ENCODE measurements at regions not wholly inside any gene's neighbourhood (a gene's known extent, or its start where the extent isn't known, plus 50 kb on each side); places are given as distances from the start of the nearest gene placed in this dataset.

DNA sequence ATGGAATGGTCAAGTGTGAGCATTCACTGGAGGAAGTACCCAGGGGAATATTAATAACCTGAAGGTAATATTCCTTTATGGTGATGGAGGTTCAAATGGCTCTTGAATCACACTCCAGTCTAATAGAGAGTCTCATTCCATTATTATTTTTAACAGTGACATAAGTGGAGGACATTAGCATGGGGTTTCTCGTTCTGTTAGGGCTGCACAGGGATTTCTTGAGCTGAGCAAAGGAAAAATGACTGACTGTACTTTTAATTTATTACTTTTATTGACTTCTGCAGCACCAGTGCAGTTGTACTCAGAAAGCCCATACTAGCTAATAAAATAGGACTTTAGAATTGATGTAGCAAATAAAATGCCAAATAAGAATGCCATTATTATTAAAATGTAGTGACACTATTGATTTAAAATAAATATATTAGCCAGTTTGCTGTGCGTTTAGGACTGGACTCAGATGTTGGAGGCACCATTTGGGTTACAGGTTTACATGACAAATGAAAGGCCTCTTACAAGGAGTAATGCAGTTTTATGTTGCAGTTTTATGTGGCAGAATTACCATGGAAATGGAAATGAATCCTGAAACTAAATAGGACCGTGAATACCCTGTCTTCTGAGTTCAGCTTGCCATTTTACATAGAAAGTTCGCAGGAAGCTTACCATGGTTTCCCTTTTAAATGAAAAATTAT, 705.1 kb upstream of the GRM7 start:
- intact Hi-C loops (cut with micrococcal nuclease; ENCODE audit: unreplicated experiment), result no loop called here
- Histone ChIP-seq H2AFZ (no peak overlapping the region), H3K27ac (no peak overlapping the region), H3K27me3 (ENCODE audit: insufficient read depth, low read depth) (no peaks in the 10 kb centered on the region), H3F3A (ENCODE audit: insufficient read depth, low read depth) (no peaks in the 10 kb centered on the region), H3K79me2 (ENCODE audit: low read depth) (no peaks in the 10 kb centered on the region), H3K4me3 (no peak overlapping the region), H3K9me3 (ENCODE audit: insufficient read depth, low read depth) (0 out of 2 replicates have a peak, but pooled peaks cover 4% of the 10 kb centered on the region), H3K4me1 (replicated peaks; ENCODE audit: insufficient read depth) (no peaks in the 10 kb centered on the region), H3K9me2 (ENCODE audit: insufficient read depth) (no peaks in the 10 kb centered on the region), H3K36me3 (ENCODE audit: low read depth) (no peaks in the 10 kb centered on the region), H3K4me2 (no peak overlapping the region), H4K20me1 (ENCODE audit: insufficient read depth) (no peaks in the 10 kb centered on the region)
- no peak for DNase-seq
- ChIA-PET CTCF (no interaction called here), POLR2A (ENCODE audit: unreplicated experiment) (no interaction called here)
- BruUV-seq (replicated peaks), result no TSS peak
- TF ChIP-seq, protein P1, sequence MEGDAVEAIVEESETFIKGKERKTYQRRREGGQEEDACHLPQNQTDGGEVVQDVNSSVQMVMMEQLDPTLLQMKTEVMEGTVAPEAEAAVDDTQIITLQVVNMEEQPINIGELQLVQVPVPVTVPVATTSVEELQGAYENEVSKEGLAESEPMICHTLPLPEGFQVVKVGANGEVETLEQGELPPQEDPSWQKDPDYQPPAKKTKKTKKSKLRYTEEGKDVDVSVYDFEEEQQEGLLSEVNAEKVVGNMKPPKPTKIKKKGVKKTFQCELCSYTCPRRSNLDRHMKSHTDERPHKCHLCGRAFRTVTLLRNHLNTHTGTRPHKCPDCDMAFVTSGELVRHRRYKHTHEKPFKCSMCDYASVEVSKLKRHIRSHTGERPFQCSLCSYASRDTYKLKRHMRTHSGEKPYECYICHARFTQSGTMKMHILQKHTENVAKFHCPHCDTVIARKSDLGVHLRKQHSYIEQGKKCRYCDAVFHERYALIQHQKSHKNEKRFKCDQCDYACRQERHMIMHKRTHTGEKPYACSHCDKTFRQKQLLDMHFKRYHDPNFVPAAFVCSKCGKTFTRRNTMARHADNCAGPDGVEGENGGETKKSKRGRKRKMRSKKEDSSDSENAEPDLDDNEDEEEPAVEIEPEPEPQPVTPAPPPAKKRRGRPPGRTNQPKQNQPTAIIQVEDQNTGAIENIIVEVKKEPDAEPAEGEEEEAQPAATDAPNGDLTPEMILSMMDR (conservative IDR thresholded peaks at IDR 0.05), result no peak
- TF ChIP-seq EZH2 (IDR thresholded peaks at IDR 0.05; ENCODE audit: low read depth), result no peak

- Histone ChIP-seq H3K4me2 (no peak overlapping the region), H4K20me1 (ENCODE audit: insufficient read depth) (no peaks in the 10 kb centered on the region), H3K9me2 (ENCODE audit: insufficient read depth) (no peaks in the 10 kb centered on the region), H3K9me3 (ENCODE audit: insufficient read depth, low read depth) (no peaks in the 10 kb centered on the region), H3K27ac (no peak overlapping the region), H3K79me2 (ENCODE audit: low read depth) (no peaks in the 10 kb centered on the region), H2AFZ (no peak overlapping the region), H3K4me1 (replicated peaks; ENCODE audit: insufficient read depth) (no peaks in the 10 kb centered on the region), H3K27me3 (ENCODE audit: insufficient read depth, low read depth) (no peaks in the 10 kb centered on the region), H3K36me3 (ENCODE audit: low read depth) (no peaks in the 10 kb centered on the region), H3F3A (ENCODE audit: insufficient read depth, low read depth) (no peaks in the 10 kb centered on the region), H3K4me3 (no peak overlapping the region)
- intact Hi-C loops (cut with micrococcal nuclease; ENCODE audit: unreplicated experiment), result no loop called here
- ChIA-PET POLR2A (ENCODE audit: unreplicated experiment) (no interaction called here), CTCF (no interaction called here)
- no peak for DNase-seq
- TF ChIP-seq EZH2 (IDR thresholded peaks at IDR 0.05; ENCODE audit: low read depth), result no peak
- TF ChIP-seq, protein P1 (conservative IDR thresholded peaks at IDR 0.05), result no peak
- BruUV-seq (replicated peaks), result no TSS peak
Measured at GRCh38 chr3:6165951-6166350, 695.0 kb upstream of the GRM7 start.

GRCh38 chr3:6168256-6168655, 692.7 kb upstream of the GRM7 start:
- no peaks in the 10 kb centered on the region for H3K9me3 ChIP-seq (ENCODE audit: insufficient read depth, low read depth)
- H2AFZ ChIP-seq, result no peak overlapping the region
- no peak overlapping the region for H3K27ac ChIP-seq
- no peaks in the 10 kb centered on the region for H3K79me2 ChIP-seq (ENCODE audit: low read depth)
- ChIA-PET POLR2A (ENCODE audit: unreplicated experiment) (no interaction called here), CTCF (no interaction called here)
- no peaks in the 10 kb centered on the region for H3F3A ChIP-seq (ENCODE audit: insufficient read depth, low read depth)
- H3K36me3 ChIP-seq (ENCODE audit: low read depth), result no peaks in the 10 kb centered on the region
- no TSS peak for BruUV-seq (replicated peaks)
- H4K20me1 ChIP-seq (ENCODE audit: insufficient read depth), result no peaks in the 10 kb centered on the region
- intact Hi-C loops (cut with micrococcal nuclease; ENCODE audit: unreplicated experiment), result no loop called here
- no peak overlapping the region for H3K4me2 ChIP-seq
- TF ChIP-seq, protein P1 (conservative IDR thresholded peaks at IDR 0.05), result no peak
- no peak for TF ChIP-seq EZH2 (IDR thresholded peaks at IDR 0.05; ENCODE audit: low read depth)
- no peak for DNase-seq
- H3K4me3 ChIP-seq, result no peak overlapping the region
- H3K4me1 ChIP-seq (replicated peaks; ENCODE audit: insufficient read depth), result no peaks in the 10 kb centered on the region
- H3K27me3 ChIP-seq (ENCODE audit: insufficient read depth, low read depth), result no peaks in the 10 kb centered on the region
- H3K9me2 ChIP-seq (ENCODE audit: insufficient read depth), result no peaks in the 10 kb centered on the region
